Epithelial cell of esophagus (primary cell): ENCODE measurements at regions not wholly inside any gene's neighbourhood (a gene's known extent, or its start where the extent isn't known, plus 50 kb on each side); places are given as distances from the start of the nearest gene placed in this dataset.

ENCODE experiments used
- DNase-seq: peaks from one replicate; pipeline ENCODE4 v3.0.0; 2010; ENCODE audit warnings: low read depth
- H3K4me3 ChIP-seq: 2 replicates; pipeline ENCODE4 v1.5.1; 2011; ENCODE audit warnings: mild to moderate bottlenecking, low read length, control low read depth
- CTCF ChIP-seq: IDR thresholded peaks from 2 replicates; pipeline ENCODE4 v1.5.1; 2011; ENCODE audit warnings: low read depth, mild to moderate bottlenecking, low read length, control low read depth, inconsistent platforms; ENCODE audit not compliant: insufficient read depth; ENCODE audit errors: missing control alignments

- no peak overlapping the region for H3K4me3 ChIP-seq
- TF ChIP-seq CTCF, result no peak
- no peak for DNase-seq
Measured at GRCh38 chr15:95929232-95929846, 401.2 kb upstream of the NR2F2 start.

GRCh38 chr15:95930659-95931375 lies 399.7 kb upstream of the NR2F2 start:
- DNase-seq, result no peak
- no peak for TF ChIP-seq CTCF
- H3K4me3 ChIP-seq, result no peak overlapping the region

- H3K4me3 ChIP-seq, result no peak overlapping the region
- TF ChIP-seq CTCF, result no peak
- no peak for DNase-seq
Measured at GRCh38 chr15:95931619-95932018, 398.9 kb upstream of the NR2F2 start.

GRCh38 chr15:95932141-95932540 lies 398.4 kb upstream of the NR2F2 start:
- TF ChIP-seq CTCF, result no peak
- no peak overlapping the region for H3K4me3 ChIP-seq
- no peak for DNase-seq

GRCh38 chr15:95932676-95933075 lies 397.8 kb upstream of the NR2F2 start:
- TF ChIP-seq CTCF, result no peak
- DNase-seq, result no peak
- H3K4me3 ChIP-seq, result no peak overlapping the region

GRCh38 chr15:95935852-95936251 lies 394.6 kb upstream of the NR2F2 start:
- no peak for TF ChIP-seq CTCF
- H3K4me3 ChIP-seq, result no peak overlapping the region
- no peak for DNase-seq

- no peak for TF ChIP-seq CTCF
- no peak for DNase-seq
Measured at GRCh38 chr15:95937128-95937528, 393.4 kb upstream of the NR2F2 start.

More at GRCh38 chr15:95937128-95937528, 393.4 kb upstream of the NR2F2 start:
- H3K4me3 ChIP-seq, result no peak overlapping the region
